ENCODE measurements at regions not wholly inside any gene's neighbourhood (a gene's known extent, or its start where the extent isn't known, plus 50 kb on each side); places are given as distances from the start of the nearest gene placed in this dataset.

GRCh38 chr14:47935332-47935731 is 259.9 kb upstream of the MDGA2 start:
- Histone ChIP-seq H3K79me2 (ENCODE audit: insufficient read depth, low read length) (no peaks in the 10 kb centered on the region), H3K27me3 (ENCODE audit: insufficient read depth, low read length) (no peaks in the 10 kb centered on the region), H3K9ac (ENCODE audit: low read length) (no peak overlapping the region), H3K27ac (ENCODE audit: low read depth, low read length) (no peak overlapping the region), H3K36me3 (ENCODE audit: control insufficient read depth in 1 of 2, insufficient read depth in 2 of 2, low read length in 2 of 2) (no peaks in the 10 kb centered on the region), H3K9me2 (ENCODE audit: insufficient read depth) (no peaks in the 10 kb centered on the region), H3K9me3 (ENCODE audit: control insufficient read depth in 1 of 2, insufficient read depth in 1 of 2, low read depth in 1 of 2, low read length in 2 of 2) (peaks cover 0 to 4% of the 10 kb centered on the region in 2 experiments; a peak in 1 of 4 replicates), H4K20me1 (ENCODE audit: insufficient read depth) (no peaks in the 10 kb centered on the region), H3K4me3 (replicated peaks in 1 of 2; ENCODE audit: low read depth in 1 of 2, low read length in 2 of 2) (no peak overlapping the region), H3K4me2 (ENCODE audit: low read length) (no peak overlapping the region), H2AFZ (ENCODE audit: low read depth, low read length, poor library complexity, severe bottlenecking) (no peak overlapping the region), H3K4me1 (ENCODE audit: control insufficient read depth in 1 of 2, insufficient read depth in 2 of 2, low read length in 2 of 2) (no peaks in the 10 kb centered on the region)
- ATAC-seq (no peak), DNase-seq (ENCODE audit: low read depth, low spot score) (no peak)
- no TSS peak for BruUV-seq (replicated peaks)
- intact Hi-C loops (cut with micrococcal nuclease): no loop called here
- TF ChIP-seq ZFX (IDR thresholded peaks at IDR 0.05): no peak
- TF ChIP-seq ELF1 (IDR thresholded peaks at IDR 0.05; ENCODE audit: borderline replicate concordance, low read depth): no peak
- TF ChIP-seq EZH2phosphoT487 (IDR thresholded peaks at IDR 0.05; ENCODE audit: borderline replicate concordance): no peak
- TF ChIP-seq POLR2AphosphoS5 (IDR thresholded peaks at IDR 0.05; ENCODE audit: low read depth, low read length): no peak
- TF ChIP-seq ZNF274 (IDR thresholded peaks at IDR 0.05; ENCODE audit: low read depth, low read length): no peak
- RAD21 ChIA-PET (ENCODE audit: low non-redundant PET in 1 of 2, low total read pairs in 2 of 2, uncharacterized antibody in 2 of 2, unreplicated experiment in 2 of 2): no interaction called here
- CTCF ChIA-PET: no interaction called here
- POLR2A ChIA-PET: no interaction called here

- Histone ChIP-seq H3K79me2 (ENCODE audit: insufficient read depth, low read length) (no peaks in the 10 kb centered on the region), H3K9me3 (ENCODE audit: control insufficient read depth in 1 of 2, insufficient read depth in 1 of 2, low read depth in 1 of 2, low read length in 2 of 2) (0 out of 4 replicates have a peak, but pooled peaks cover 0 to under 1% of the 10 kb centered on the region in 2 experiments), H3K9me2 (ENCODE audit: insufficient read depth) (no peaks in the 10 kb centered on the region), H3K4me2 (ENCODE audit: low read length) (no peak overlapping the region), H3K4me3 (replicated peaks in 1 of 2; ENCODE audit: low read depth in 1 of 2, low read length in 2 of 2) (no peak overlapping the region), H3K27me3 (ENCODE audit: insufficient read depth, low read length) (no peaks in the 10 kb centered on the region), H3K36me3 (ENCODE audit: control insufficient read depth in 1 of 2, insufficient read depth in 2 of 2, low read length in 2 of 2) (no peaks in the 10 kb centered on the region), H3K9ac (ENCODE audit: low read length) (no peak overlapping the region), H3K4me1 (ENCODE audit: control insufficient read depth in 1 of 2, insufficient read depth in 2 of 2, low read length in 2 of 2) (no peaks in the 10 kb centered on the region), H2AFZ (ENCODE audit: low read depth, low read length, poor library complexity, severe bottlenecking) (no peak overlapping the region), H4K20me1 (ENCODE audit: insufficient read depth) (no peaks in the 10 kb centered on the region), H3K27ac (ENCODE audit: low read depth, low read length) (no peak overlapping the region)
- ATAC-seq (no peak), DNase-seq (ENCODE audit: low read depth, low spot score) (no peak)
- no peak for TF ChIP-seq ATF3 (IDR thresholded peaks at IDR 0.05)
- TF ChIP-seq FOSL1 (IDR thresholded peaks at IDR 0.05; ENCODE audit: low read depth): no peak
- TF ChIP-seq ELF1 (IDR thresholded peaks at IDR 0.05; ENCODE audit: borderline replicate concordance, low read depth): no peak
- no peak for TF ChIP-seq JUND (IDR thresholded peaks at IDR 0.05)
- no peak for TF ChIP-seq SP1 (IDR thresholded peaks at IDR 0.05; ENCODE audit: low read depth)
- no peak for TF ChIP-seq EZH2 (IDR thresholded peaks at IDR 0.05)
- no peak for TF ChIP-seq EGR1 (IDR thresholded peaks at IDR 0.05; ENCODE audit: low read depth)
- TF ChIP-seq SIN3A (IDR thresholded peaks at IDR 0.05; ENCODE audit: low read depth): no peak
- no peak for TF ChIP-seq CBX3 (IDR thresholded peaks at IDR 0.05; ENCODE audit: low read depth)
- no peak for TF ChIP-seq YY1 (IDR thresholded peaks at IDR 0.05; ENCODE audit: extremely low read depth, insufficient replicate concordance, low read depth, low read length)
- no peak for TF ChIP-seq MAX (IDR thresholded peaks at IDR 0.05)
- no peak for TF ChIP-seq POLR2AphosphoS5 (IDR thresholded peaks at IDR 0.05; ENCODE audit: low read depth, low read length)
- TF ChIP-seq ZNF274 (IDR thresholded peaks at IDR 0.05; ENCODE audit: low read depth, low read length): no peak
- no peak for TF ChIP-seq SRF (IDR thresholded peaks at IDR 0.05; ENCODE audit: low read depth)
- TF ChIP-seq CEBPB (IDR thresholded peaks at IDR 0.05; ENCODE audit: low read depth): no peak
- no peak for TF ChIP-seq CTCF (IDR thresholded peaks at IDR 0.05 in 2 of 3, conservative IDR thresholded peaks at IDR 0.05 in 1 of 3; ENCODE audit: borderline replicate concordance in 1 of 3, insufficient read depth in 1 of 3, low read depth in 2 of 3, low read length in 2 of 3)
- CTCF ChIA-PET: no interaction called here
- intact Hi-C loops (cut with micrococcal nuclease): no loop called here
- POLR2A ChIA-PET: no interaction called here
- RAD21 ChIA-PET (ENCODE audit: low non-redundant PET in 1 of 2, low total read pairs in 2 of 2, uncharacterized antibody in 2 of 2, unreplicated experiment in 2 of 2): no interaction called here
- no TSS peak for BruUV-seq (replicated peaks)
These were observed 253.9 kb upstream of the MDGA2 start for GRCh38 chr14:47929334-47929733.
